CD4-positive, alpha-beta memory T cell (primary cell): ENCODE measurements at regions not wholly inside any gene's neighbourhood (a gene's known extent, or its start where the extent isn't known, plus 50 kb on each side); places are given as distances from the start of the nearest gene placed in this dataset.

Experiments
- CTCF ChIA-PET: fragments of 350-600 bp; sonication (Branson Sonifier 250); formaldehyde crosslinking; loops from one replicate; lab custom pipeline; 2021; ENCODE audit warnings: inconsistent platforms; ENCODE audit not compliant: partially characterized antibody; lab: Charles Lee
- POLR2A ChIA-PET: fragments of 350-600 bp; sonication (Branson Sonifier 250); formaldehyde crosslinking; loops from one replicate; lab custom pipeline; 2021; ENCODE audit not compliant: partially characterized antibody; lab: Charles Lee
- DNase-seq, 5 donors: peaks; one replicate each; pipeline versions ENCODE4 v3.0.0 to v3.0.0-alpha.2; 2020 to 2022; ENCODE audit warnings: mixed read lengths in 1 of 5
- H3K27ac ChIP-seq: one replicate; pipeline ENCODE4 v1.7.0; 2013; ENCODE audit warnings: low read depth, low read length
- H3K27me3 ChIP-seq: 2 replicates; pipeline ENCODE4 v1.7.0; 2013; ENCODE audit warnings: mild to moderate bottlenecking, low read length, moderate library complexity; ENCODE audit not compliant: insufficient read depth
- H3K36me3 ChIP-seq: 2 replicates; pipeline ENCODE4 v1.7.0; 2013; ENCODE audit warnings: mild to moderate bottlenecking, low read length, moderate library complexity; ENCODE audit not compliant: insufficient read depth
- H3K4me1 ChIP-seq: 2 replicates; pipeline ENCODE4 v1.7.0; 2013; ENCODE audit warnings: mild to moderate bottlenecking, low read length, moderate library complexity; ENCODE audit not compliant: insufficient read depth
- H3K4me3 ChIP-seq, 2 donors: one replicate each; pipeline ENCODE4 v1.7.0; 2013; ENCODE audit warnings: low read length in 2 of 2, mild to moderate bottlenecking in 1 of 2
- H3K9me3 ChIP-seq, 2 donors: one replicate each; pipeline ENCODE4 v1.7.0; 2013; ENCODE audit warnings: low read length in 2 of 2, control low read depth in 1 of 2; ENCODE audit not compliant: control insufficient read depth in 1 of 2
- H3K27ac Mint-ChIP-seq, 7 donors: one replicate each; pipeline ENCODE4 v1.8.0; 2020 to 2021; ENCODE audit warnings: mixed read lengths in 7 of 7, mild to moderate bottlenecking in 6 of 7, inconsistent platforms in 3 of 7, moderate library complexity in 3 of 7
- H3K27me3 Mint-ChIP-seq, 2 donors: one replicate each; pipeline ENCODE4 v1.8.0; 2020 to 2021; ENCODE audit warnings: mixed read lengths in 2 of 2
- H3K36me3 Mint-ChIP-seq, 2 donors: one replicate each; pipeline ENCODE4 v1.8.0; 2020 to 2021; ENCODE audit warnings: mixed read lengths in 2 of 2, inconsistent platforms in 1 of 2, mild to moderate bottlenecking in 1 of 2
- H3K4me1 Mint-ChIP-seq, 4 donors: one replicate each; pipeline ENCODE4 v1.8.0; 2020 to 2021; ENCODE audit warnings: mixed read lengths in 4 of 4, mild to moderate bottlenecking in 1 of 4
- H3K4me3 Mint-ChIP-seq, 8 donors: one replicate each; pipeline ENCODE4 v1.8.0; 2020 to 2021; ENCODE audit warnings: mixed read lengths in 8 of 8, mild to moderate bottlenecking in 7 of 8, moderate library complexity in 6 of 8, inconsistent platforms in 3 of 8
- H3K9me3 Mint-ChIP-seq, 8 donors: one replicate each; pipeline ENCODE4 v1.8.0; 2020 to 2021; ENCODE audit warnings: mixed read lengths in 8 of 8, mild to moderate bottlenecking in 5 of 8, inconsistent platforms in 3 of 8, moderate library complexity in 1 of 8
- intact Hi-C: fragments of 100-400 bp; cut with micrococcal nuclease; formaldehyde crosslinking; loops from one replicate; pipeline ENCODE4 v1.15.1; 2023

GRCh38 chr5:155116456-155117251 is 103.1 kb downstream of the KIF4B start:
- Histone ChIP-seq H3K4me3 (no peak overlapping the region), H3K27ac (no peak overlapping the region), H3K36me3 (no peaks in the 10 kb centered on the region), H3K4me1 (no peaks in the 10 kb centered on the region), H3K27me3 (no peaks in the 10 kb centered on the region), H3K9me3 (no peaks in the 10 kb centered on the region)
- POLR2A ChIA-PET = no interaction called here
- Mint-ChIP-seq H3K9me3 (peaks cover 0 to 6% (median 0%) of the 10 kb centered on the region in 8 donors), H3K27me3 (peaks cover 0 to 6% of the 10 kb centered on the region in 2 donors), H3K27ac (no peak overlapping the region), H3K4me3 (no peak overlapping the region), H3K36me3 (no peaks in the 10 kb centered on the region), H3K4me1 (no peaks in the 10 kb centered on the region)
- no peak for DNase-seq
- CTCF ChIA-PET = interaction anchor here (1.0 to 1.2 kb wide), 2 partner anchors 20 to 23 kb away, joined by 3 read pairs; no protein-coding TSS in a partner anchor
- intact Hi-C loops = no loop called here

DNA sequence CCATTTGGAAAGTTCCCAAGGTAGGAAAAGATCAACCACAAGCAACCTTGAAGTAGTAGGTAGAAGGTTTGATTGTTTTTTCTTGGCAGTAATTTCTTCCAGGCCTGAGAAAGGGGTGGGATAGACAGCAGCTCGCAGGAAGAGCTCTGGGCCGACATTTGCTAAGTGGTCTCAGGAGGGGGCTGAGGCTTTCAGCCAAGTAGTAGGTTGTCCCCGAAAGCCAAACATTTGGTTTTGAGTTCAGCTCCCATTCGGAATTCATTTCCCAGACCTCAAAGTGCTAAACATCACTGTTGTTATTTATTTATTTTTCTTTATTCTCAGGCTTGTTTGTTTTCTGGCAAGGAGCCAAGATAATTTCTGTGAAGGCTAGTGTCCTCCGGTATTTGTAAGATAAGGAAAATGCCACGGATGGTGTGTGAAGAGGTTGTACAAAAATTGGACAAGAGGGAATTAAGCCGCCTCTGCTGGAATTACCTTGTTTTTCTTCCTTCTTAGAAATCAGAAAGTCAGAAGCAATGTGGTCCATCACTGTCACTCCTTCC is 112.1 kb downstream of the KIF4B start:
- H3K9me3 Mint-ChIP-seq = peaks cover 0 to 4% (median 0%) of the 10 kb centered on the region in 8 donors
- no peaks in the 10 kb centered on the region for H3K27me3 ChIP-seq
- H3K36me3 ChIP-seq = no peaks in the 10 kb centered on the region
- intact Hi-C loops = no loop called here
- ChIA-PET CTCF (no interaction called here), POLR2A (no interaction called here)
- peaks cover 5 to 8% of the 10 kb centered on the region in 2 donors for H3K27me3 Mint-ChIP-seq
- no peak for DNase-seq
- no peaks in the 10 kb centered on the region for H3K9me3 ChIP-seq
- no peaks in the 10 kb centered on the region for H3K4me1 Mint-ChIP-seq
- no peak overlapping the region for H3K27ac ChIP-seq
- H3K27ac Mint-ChIP-seq = no peak overlapping the region
- no peak overlapping the region for H3K4me3 Mint-ChIP-seq
- no peaks in the 10 kb centered on the region for H3K4me1 ChIP-seq
- H3K4me3 ChIP-seq = no peak overlapping the region
- H3K36me3 Mint-ChIP-seq = no peaks in the 10 kb centered on the region

DNA sequence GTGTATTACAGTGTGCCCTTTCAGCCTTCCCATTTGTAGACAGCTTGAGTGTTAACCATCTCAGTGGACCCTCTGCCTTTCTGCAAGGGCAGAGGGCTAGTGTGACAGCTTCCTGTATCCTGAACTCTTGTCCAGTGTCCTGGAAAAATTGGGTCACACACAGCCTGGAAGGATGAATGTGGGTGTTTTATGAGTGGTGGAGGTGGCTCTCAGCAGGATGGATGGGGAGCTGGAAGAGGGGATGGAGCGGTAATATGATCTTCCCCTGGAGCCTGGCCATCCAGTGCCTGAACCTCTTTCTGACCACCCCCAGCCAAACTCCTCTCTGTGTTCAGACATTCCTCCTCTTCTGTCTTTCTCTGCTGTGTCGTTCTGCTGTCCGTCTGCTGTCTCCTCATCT is 113.0 kb downstream of the KIF4B start:
- H3K27ac Mint-ChIP-seq = no peak overlapping the region

GRCh38 chr5:155127552-155127951 is 114.0 kb downstream of the KIF4B start:
- no peaks in the 10 kb centered on the region for H3K4me1 ChIP-seq
- no peaks in the 10 kb centered on the region for H3K36me3 Mint-ChIP-seq
- peaks cover 7 to 12% of the 10 kb centered on the region in 2 donors for H3K27me3 Mint-ChIP-seq
- no peak overlapping the region for H3K4me3 ChIP-seq
- no peaks in the 10 kb centered on the region for H3K36me3 ChIP-seq
- POLR2A ChIA-PET = no interaction called here
- DNase-seq = no peak
- no peak overlapping the region for H3K4me3 Mint-ChIP-seq
- intact Hi-C loops = no loop called here
- CTCF ChIA-PET = no interaction called here
- H3K4me1 Mint-ChIP-seq = no peaks in the 10 kb centered on the region
- no peak overlapping the region for H3K27ac Mint-ChIP-seq
- H3K9me3 ChIP-seq = no peaks in the 10 kb centered on the region
- no peaks in the 10 kb centered on the region for H3K27me3 ChIP-seq
- H3K27ac ChIP-seq = no peak overlapping the region
- peaks cover 0 to 4% (median 0%) of the 10 kb centered on the region in 8 donors for H3K9me3 Mint-ChIP-seq

More for the DNA sequence above, 113.0 kb downstream of the KIF4B start:
- no peaks in the 10 kb centered on the region for H3K27me3 ChIP-seq
- H3K4me1 ChIP-seq = no peaks in the 10 kb centered on the region
- H3K4me1 Mint-ChIP-seq = no peaks in the 10 kb centered on the region
- H3K4me3 Mint-ChIP-seq = no peak overlapping the region
- ChIA-PET CTCF (no interaction called here), POLR2A (no interaction called here)
- no peaks in the 10 kb centered on the region for H3K9me3 ChIP-seq
- intact Hi-C loops = no loop called here
- H3K27ac ChIP-seq = no peak overlapping the region
- no peak overlapping the region for H3K4me3 ChIP-seq
- H3K9me3 Mint-ChIP-seq = peaks cover 0 to 4% (median 0%) of the 10 kb centered on the region in 8 donors
- H3K36me3 ChIP-seq = no peaks in the 10 kb centered on the region
- no peak for DNase-seq
- H3K27me3 Mint-ChIP-seq = peaks cover 3 to 8% of the 10 kb centered on the region in 2 donors
- H3K36me3 Mint-ChIP-seq = no peaks in the 10 kb centered on the region

GRCh38 chr5:155128786-155129512 is 115.4 kb downstream of the KIF4B start:
- peaks cover 7 to 12% of the 10 kb centered on the region in 2 donors for H3K27me3 Mint-ChIP-seq
- no peak overlapping the region for H3K4me3 Mint-ChIP-seq
- POLR2A ChIA-PET = no interaction called here
- no peaks in the 10 kb centered on the region for H3K9me3 ChIP-seq
- no peaks in the 10 kb centered on the region for H3K4me1 ChIP-seq
- H3K36me3 Mint-ChIP-seq = no peaks in the 10 kb centered on the region
- no peak for DNase-seq
- H3K4me3 ChIP-seq = no peak overlapping the region
- H3K36me3 ChIP-seq = no peaks in the 10 kb centered on the region
- CTCF ChIA-PET = no interaction called here
- no peaks in the 10 kb centered on the region for H3K4me1 Mint-ChIP-seq
- peaks cover 0 to 4% (median 0%) of the 10 kb centered on the region in 8 donors for H3K9me3 Mint-ChIP-seq
- no peak overlapping the region for H3K27ac ChIP-seq
- intact Hi-C loops = no loop called here
- no peak overlapping the region for H3K27ac Mint-ChIP-seq
- H3K27me3 ChIP-seq = no peaks in the 10 kb centered on the region

DNA sequence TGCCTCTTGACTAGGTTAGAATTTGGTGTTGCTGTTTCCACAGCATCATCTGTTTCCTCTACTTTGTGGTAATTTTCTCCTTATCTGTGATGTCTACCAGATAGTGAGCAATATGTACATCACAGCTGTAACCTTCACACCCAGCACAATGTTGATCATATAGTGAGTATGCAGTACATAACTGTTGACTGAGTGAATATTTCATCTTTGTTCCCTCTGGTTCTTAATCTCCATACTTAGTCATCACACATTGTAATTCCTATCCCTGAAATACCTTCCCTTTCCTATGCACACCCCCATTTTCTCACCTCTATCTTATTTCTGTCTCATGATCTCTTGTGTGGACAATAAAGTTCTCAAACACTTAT is 115.9 kb downstream of the KIF4B start:
- CTCF ChIA-PET = interaction anchor here (1.2 kb wide), 1 partner anchor 11 kb away, joined by 5 read pairs; no protein-coding TSS in a partner anchor
- H3K4me1 Mint-ChIP-seq = no peaks in the 10 kb centered on the region
- H3K36me3 Mint-ChIP-seq = no peaks in the 10 kb centered on the region
- no peak for DNase-seq
- Histone ChIP-seq H3K4me1 (no peaks in the 10 kb centered on the region), H3K9me3 (no peaks in the 10 kb centered on the region), H3K27ac (no peak overlapping the region), H3K4me3 (no peak overlapping the region), H3K27me3 (no peaks in the 10 kb centered on the region), H3K36me3 (no peaks in the 10 kb centered on the region)
- intact Hi-C loops = no loop called here
- H3K9me3 Mint-ChIP-seq = peaks cover 0 to 4% (median 0%) of the 10 kb centered on the region in 8 donors
- no peak overlapping the region for H3K27ac Mint-ChIP-seq
- POLR2A ChIA-PET = no interaction called here
- no peak overlapping the region for H3K4me3 Mint-ChIP-seq
- H3K27me3 Mint-ChIP-seq = peaks cover 7 to 12% of the 10 kb centered on the region in 2 donors

- H3K27me3 Mint-ChIP-seq = peaks cover 13 to 15% of the 10 kb centered on the region in 2 donors
These were observed 120.6 kb downstream of the KIF4B start for GRCh38 chr5:155134130-155134529.

More at GRCh38 chr5:155134130-155134529, 120.6 kb downstream of the KIF4B start:
- Mint-ChIP-seq H3K4me1 (no peaks in the 10 kb centered on the region), H3K27ac (no peak overlapping the region), H3K36me3 (no peaks in the 10 kb centered on the region), H3K9me3 (peaks cover 0 to 3% (median 0%) of the 10 kb centered on the region in 8 donors), H3K4me3 (no peak overlapping the region)
- ChIA-PET CTCF (no interaction called here), POLR2A (no interaction called here)
- no peak for DNase-seq
- H3K27ac ChIP-seq = no peak overlapping the region
- H3K9me3 ChIP-seq = no peaks in the 10 kb centered on the region
- no peaks in the 10 kb centered on the region for H3K27me3 ChIP-seq
- no peaks in the 10 kb centered on the region for H3K4me1 ChIP-seq
- no peak overlapping the region for H3K4me3 ChIP-seq
- intact Hi-C loops = no loop called here
- no peaks in the 10 kb centered on the region for H3K36me3 ChIP-seq
